ENCODE measurements at regions not wholly inside any gene's neighbourhood (a gene's known extent, or its start where the extent isn't known, plus 50 kb on each side); places are given as distances from the start of the nearest gene placed in this dataset.

DNA sequence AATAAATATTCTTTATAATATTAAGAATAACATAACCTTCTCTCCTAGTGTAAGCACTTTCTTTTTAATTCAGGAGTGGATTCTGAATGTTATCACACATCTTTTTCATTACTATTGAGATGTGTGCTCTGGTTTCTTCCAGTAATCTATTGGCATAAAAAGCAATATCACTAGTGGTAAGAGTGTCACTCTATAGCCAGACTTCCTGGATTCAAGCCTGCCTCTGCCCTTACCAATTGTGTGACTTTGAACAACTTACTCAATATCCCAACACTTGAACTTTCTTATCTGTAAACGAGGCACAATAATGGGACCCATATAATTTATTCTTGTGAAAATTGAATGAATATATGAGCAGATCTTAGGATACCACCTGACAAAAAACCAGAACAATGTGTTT is 71.0 kb downstream of the SEM1 start:
- no peak for DNase-seq

DNA sequence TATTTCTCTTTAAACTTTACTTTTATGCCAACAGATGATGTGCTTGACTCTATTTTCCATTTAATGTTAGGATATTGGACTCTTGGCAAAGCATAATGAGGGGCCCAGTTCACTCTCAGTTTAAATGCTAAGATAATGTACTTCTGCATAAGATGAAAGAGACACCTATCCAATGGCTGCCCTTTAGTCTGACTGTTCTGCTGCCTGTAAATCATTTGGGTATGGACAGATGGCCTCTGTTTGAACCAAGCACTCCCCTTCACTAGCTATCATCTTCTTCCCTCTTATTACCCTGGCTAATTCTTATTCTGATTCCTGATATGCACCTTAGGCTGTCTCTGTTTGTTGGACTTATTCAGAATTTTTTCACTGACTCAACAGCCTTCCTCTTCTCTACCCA is 72.1 kb downstream of the SEM1 start:
- no peak for DNase-seq

DNA sequence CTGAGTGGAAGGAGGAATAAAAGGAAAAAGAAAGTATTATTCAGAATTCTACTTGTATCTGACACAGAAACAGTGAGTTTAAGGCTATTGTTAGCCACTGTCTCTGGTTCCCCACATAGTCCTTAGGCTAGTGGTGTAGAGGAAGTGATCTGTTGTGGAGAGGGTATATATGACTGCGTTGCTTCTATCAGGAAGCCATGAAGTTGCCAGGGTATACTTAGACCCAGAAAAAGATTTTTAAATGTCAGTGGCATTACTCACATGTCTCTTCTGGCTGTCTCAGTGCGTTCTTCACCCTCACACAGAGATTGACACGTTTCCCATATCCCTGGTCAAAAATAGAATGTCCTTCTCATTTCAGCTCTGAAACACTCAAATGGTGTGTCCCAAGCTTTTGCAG is 72.7 kb downstream of the SEM1 start:
- no peak for DNase-seq

DNA sequence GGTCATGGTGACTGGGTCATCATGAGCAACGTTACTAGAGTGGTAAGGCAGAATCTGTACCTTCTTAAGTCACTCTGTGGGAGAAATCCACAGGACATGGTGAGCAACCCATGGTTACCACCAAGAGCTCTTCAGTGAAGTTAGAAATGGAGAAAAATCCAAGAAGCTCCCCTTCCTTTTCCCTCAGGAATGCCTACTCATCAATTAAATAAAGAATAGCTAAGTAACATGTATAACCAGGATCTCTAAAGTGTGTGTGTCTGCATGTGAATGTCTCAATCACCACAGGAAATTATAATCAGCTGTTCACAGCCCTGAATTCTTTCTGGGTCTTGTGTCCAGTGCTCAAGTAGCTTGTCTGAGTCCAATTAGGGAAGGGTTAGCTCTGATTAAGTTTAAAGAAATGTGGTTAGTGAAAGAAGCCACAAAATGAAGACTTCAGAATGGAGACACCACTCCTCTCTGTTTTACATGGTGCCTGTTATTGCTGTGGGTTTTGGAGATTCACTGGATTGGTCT is 73.2 kb downstream of the SEM1 start:
- no peak for DNase-seq

DNA sequence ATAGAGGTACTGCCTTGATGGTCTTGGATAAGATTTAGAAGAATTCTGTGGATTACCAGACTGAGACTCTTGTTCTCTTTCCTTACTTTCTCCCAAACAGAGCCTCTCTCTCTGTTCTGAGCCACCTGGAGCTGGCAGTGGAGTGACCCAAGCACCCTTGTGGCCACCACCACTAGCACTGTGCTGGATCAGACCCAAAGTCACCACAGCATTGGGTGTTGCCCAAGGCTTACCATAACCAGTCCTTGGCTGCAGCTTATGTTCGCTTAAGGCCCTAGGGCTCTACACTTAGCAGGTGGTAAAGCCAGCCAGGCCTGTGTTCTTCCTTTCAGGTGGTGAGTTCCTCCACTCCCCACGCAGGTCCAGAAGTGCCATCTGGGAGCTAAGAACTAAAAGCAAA is 79.8 kb downstream of the SEM1 start:
- no peak for DNase-seq

DNA sequence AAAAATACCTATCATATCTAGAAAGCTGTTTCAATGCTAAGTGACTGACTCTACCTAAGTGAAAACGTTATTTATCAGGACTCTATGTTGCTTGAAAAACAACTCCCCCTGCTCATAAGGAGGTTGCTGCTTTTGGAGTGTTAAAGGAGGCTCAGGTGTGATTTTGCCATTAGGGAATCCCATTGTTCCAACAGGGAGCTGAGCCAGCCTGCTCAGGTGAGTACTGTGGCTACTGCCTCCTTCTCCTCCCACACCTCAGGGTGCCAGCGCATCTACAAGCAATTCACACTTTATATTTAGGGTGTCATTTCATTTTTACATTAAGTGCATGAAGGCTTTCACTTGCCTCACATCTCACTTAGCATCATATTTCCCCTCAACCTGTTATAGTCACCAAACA is 84.7 kb downstream of the SEM1 start:
- no peak for DNase-seq

DNA sequence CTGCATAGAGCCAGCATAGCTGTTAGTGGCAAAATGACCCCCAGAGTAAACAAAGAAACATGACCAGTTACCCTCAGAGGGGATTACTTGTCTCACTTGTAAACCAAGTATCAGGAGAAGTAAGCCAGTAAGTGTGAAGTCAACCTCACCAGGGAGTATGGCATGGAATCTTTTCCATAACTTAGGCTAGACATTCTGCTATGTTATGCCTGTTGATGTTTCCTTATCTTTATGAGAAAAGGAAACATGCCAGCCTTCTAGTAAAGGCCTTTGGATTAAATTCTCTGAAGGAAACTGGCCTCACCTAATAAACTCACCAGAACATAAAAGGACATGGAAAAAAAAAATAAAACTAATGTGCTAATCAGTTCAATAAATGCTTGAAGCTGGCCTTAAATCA is 87.7 kb downstream of the SEM1 start:
- DNase-seq: no peak

DNA sequence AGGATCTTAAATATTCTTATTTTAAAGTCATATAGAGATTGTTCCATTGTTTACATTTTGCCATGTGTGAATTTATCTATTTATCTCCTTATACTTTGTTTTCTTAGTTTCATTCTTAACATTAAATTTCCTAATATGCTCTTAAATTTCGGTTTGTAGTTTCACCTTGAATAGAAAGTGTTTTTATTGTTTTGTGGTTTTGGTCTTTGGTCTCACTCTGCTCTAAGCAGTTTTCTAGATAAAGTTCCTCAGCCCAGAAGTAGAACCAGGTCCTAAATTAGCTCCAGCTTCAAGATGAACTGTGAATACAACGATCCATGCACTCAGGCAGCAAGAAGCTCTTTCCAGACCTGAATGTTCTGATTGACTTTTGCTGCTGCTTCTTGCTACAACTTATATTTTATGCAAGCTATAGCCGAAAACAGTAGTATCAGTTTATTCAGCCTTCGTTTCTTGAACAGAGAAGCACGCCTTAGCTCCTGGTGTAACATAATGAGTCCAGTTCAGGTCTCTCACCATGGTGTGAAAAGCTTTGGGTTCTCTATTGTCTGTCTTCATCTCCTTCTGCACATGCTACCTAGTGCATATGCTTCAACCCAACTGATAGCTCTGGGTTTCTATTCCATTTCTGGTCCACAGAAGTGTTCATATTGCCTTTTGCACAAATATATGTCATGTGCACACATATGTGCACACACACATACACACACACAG is 95.3 kb downstream of the SEM1 start:
- no peak for DNase-seq

DNA sequence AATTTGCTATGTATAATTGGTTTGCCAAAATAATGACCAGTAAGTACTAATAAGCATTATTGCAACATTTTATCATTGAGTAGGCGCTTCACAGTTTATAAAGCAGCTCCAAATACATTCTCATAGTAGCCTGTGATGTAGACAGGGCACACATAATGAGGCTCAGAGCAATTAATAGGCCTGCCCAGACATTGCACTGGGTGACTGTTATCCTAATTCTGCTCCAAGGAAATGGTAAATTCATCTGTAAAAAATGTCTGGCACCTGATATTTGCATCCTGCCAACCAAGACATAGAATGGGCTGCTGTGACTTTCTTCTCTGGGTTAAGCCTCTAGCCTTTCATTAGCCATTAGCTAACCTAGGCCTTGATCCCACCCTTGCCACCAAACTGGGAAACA is 97.6 kb downstream of the SEM1 start:
- no peak for DNase-seq

DNA sequence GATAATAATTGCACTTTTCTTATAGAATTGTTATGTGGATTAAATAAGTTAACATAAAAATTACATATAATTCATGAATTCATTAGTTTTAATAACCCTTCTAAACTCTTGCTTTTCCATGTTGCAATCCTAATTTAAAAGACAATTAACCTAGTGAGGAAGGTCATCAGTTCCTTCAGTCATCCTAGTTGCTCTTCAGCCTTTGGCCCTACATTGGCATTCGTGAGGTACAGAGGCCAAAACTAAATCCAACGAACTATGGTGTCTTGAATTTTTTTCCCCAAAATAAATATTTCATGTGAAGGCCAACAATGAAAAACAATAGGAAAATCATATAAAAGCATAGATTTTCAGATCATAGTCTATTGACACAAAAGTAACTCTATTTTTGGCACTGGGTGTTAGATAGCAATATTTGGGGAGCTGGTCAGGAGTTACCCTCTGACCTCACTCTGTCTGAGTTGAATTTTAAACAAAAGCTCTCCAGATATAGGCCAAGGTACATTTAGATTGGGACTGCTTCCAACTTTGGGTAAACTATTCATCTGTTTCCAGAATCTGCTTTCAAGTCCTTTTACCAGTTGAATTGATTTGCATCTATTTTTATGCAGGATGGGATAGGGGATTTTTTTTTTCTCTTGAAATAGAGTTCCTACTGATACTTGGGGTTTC is 104.5 kb downstream of the SEM1 start:
- no peak for DNase-seq

DNA sequence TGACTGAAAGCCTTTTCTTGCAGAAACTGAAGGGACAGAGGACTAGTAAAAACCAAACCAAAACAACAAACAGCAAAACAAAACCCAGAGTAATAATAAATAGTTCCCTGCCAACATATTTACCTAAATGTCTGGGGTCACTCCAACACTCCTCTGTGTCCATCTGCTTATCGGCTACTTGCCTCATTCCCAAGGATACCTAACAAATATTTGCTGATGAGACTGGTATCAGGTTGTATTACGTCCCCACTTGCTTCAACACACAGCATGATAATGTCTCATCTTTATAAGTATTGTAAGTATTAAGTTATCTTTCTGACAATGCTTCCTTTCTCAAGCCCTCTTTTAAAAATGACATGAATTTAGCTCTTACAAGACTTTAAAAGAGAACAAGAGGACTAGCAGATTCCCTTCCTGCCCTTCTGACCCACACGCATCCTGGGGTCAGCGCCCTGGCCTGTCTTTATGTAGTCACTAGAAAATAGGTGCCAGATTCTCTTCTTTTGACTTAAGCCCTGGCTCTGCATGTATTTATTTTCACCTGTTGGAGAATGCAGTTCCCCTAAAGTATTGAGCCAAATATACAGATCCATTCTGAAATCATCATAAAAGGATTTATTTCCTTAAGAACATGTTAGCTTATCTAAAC is 110.2 kb downstream of the SEM1 start:
- DNase-seq: peak in 1 of 2 experiments; percentile 25

DNA sequence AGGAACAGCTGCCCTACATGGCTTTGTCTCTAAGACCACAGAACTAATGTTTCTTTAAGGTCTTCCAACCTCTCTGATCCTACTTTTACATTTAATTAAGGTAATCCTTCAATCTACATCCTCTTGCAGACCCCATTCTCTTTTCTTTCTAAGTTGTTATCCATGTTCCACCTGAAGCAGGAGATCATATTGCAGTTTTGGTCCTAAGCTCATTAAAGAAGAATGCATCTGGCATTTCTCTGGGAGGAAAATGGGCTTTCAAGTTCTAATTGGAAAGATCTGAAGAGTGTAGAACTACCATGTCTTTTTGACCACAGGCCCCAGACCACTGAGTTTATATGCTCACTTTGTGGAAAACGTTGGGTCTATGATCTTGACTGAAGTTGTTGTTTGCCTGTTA is 111.2 kb downstream of the SEM1 start:
- no peak for DNase-seq

DNA sequence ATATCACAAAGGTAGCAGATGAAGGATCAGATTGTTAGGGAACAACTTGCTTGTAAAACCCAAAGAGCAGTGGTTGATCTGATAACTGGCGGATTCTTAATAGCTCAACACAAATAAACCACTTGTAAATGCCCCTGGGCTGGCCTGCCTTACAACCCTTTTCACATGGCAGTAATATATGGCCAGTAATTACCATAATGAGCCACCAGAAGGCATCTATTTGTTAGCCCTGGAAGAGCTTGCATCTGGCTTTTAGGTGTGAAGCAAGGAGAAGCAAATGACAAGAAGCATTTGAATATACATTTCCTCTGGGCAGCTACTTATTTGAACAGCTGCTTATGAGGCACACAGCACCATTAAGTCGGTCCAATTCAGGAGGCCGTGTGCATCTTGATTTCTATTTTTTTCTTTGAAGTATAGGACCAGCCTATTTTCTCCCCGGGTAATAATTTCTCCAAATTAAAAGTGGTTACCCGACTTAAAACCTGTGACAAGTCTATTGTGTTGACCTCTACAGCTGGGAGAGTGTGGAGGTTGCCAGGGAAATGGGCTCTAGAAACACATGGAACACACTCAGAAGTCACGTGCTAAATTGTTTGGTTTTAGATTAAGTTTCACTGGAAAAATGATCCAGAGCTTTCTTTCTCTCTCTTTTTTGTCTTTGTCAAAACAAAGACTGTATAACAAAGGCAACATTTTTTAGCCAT is 113.4 kb downstream of the SEM1 start:
- DNase-seq: peak; percentile 99 to 100

DNA sequence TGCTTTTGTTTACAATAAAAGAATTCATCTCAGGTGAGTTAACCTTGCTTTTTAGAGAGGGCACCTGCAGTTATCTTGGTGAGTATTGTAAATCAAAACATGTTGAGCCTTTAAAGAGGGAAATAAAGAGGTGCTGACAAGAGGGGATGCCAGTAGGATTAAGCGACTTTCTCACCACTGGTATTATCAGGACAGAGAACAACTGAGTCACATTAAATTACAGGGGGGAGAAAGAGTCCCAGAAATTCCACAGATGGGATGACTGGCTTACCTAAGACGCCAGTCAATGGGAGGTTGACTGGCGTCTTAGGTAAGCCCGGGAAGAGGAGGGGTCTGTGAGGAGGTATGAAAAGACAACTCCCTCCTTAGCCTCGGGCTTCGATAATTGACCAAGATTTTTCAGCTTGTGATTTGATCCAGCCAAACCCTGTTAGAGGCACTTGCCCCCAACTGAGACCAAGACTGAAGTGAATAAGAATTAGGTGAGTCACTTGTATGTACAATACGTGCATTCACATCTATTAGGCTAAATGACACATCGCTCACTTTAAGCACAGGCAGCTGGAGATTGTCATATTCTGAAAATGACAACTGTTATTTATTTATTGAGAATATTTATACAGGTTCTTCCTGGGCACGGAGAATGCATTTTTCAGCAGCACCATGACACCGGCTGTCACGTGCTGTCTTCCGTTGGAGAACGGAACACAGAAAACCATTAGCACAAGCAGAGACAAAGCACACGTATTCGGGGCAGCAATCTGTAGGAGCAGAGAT is 117.6 kb downstream of the SEM1 start:
- DNase-seq: peak; percentile 65 to 87

DNA sequence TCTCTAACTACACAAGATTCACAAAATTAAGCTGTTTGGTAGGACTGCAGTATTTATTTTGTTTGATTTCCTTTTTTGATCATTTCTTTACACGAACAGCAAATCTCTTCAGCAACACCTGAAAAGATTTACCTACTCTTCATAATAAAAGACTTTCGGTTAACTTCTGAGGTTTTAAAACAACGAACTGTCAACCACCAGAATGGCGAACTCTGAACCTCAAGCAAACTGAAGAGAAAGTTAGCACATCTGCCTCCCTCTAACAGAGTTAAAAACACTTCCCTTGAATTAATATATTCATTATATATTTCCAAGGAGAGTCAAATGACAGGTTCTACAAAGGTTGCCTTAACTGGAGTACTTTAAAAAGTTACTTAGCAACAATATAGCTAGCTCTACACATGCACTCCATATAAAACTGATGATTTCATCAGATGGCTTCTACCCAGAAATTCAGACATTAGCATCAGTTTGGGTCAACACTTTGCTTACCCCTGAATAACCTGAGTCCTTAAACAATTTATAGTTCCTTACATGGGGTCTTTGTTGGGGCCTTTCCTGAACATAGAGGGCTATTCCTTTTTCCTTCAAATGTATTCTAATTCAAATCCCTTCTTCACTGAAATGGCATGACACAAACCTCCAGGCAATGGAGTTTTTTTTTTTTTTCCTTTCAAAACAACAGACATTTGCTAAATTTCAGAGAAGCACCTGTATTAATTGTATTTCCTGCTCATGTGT is 118.3 kb downstream of the SEM1 start:
- peak in 1 of 2 experiments; percentile 57 for DNase-seq

DNA sequence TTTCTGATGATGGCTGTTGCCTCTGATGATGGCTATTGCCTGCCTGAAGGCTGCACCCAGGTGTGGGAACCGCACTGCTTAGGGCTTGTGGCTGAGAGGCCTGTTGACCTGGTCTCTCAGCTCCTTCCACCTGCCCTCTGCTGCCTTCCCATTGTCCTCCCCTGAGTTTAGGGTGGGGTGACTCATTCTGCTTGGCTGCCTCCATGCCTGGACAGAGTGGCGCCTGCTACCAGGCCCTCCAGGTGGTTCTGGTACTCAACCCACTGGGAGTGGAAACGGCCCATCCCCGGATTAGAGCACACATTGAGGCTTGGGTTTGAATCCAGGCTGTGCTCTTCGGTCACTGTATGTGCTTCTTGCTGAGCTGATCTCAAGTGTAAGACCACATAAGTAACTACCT is 120.6 kb downstream of the SEM1 start:
- peak in 1 of 2 experiments; percentile 75 for DNase-seq

DNA sequence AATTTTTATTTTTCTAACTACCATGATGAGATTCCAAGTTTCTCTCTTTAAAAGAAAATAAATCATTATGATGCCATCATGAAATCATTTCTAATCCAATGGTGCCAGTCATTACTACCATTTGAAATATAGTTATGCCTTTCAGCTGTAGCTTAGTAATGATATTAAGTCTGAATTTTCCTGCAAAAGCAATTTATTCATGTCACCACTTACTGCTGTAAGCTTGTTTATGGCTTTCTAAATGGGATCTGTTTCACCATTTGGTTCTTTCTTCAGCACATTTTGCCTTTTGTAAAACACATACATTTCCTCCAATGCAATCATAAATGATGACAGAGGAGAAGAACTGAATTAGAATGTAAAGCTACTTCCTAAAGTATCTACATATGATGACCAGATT is 130.5 kb downstream of the SEM1 start:
- DNase-seq: no peak

DNA sequence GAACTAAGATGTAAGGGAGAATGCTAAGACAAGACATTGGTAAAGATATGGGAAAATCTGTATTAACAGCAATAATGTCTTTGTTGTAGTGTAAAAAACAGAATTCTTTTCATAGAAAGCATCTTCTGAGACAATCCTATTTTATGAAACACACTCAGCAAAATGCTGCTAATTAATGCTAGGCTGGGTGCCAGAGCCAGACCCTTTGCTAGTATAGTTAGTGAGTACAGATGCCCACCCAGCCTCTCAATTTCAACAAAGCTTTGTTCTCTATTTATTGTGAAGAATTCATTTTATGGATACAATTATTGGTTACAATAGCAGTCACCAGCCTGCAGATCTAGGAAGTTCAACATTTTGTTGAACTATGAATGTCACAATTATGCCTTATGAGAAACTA is 131.0 kb downstream of the SEM1 start:
- DNase-seq: peak in 1 of 2 experiments; percentile 28

DNA sequence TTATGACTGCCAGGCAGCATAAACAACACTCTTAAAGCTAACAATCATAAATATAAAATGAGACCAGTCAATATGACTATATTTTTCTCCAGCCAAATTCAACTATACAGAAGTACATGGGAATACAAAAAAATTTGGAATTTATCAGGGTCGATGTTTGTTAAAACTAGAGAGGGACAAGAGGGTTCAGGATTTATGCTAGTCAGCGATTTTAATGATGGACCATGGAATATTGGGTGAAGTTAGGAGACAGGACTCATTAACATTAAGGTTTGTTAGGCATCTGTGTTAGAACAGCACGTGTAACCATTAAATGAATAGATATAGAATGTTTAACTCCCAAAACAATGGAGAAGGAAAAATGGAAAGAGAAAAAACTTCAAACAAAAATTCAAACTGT is 146.2 kb downstream of the SEM1 start:
- DNase-seq: no peak

DNA sequence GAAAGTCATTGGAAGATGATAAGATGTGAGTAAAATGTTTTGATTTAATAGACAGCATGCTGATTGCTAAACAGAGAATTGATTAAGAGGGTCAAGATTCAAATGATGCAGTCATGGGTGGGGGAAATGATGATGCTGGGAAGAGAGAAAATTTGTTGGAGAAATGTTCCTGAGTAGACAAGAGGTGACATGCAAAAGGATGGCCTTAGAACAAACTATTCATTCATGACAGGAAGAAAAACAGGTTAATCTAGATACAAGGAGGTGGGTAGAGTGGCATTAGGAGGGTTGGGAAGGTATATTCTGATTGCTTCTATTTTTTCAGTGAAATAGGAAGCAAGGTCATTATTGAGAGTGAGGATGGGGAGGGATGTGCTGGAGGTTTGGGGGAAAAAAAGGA is 146.7 kb downstream of the SEM1 start:
- DNase-seq: no peak

DNA sequence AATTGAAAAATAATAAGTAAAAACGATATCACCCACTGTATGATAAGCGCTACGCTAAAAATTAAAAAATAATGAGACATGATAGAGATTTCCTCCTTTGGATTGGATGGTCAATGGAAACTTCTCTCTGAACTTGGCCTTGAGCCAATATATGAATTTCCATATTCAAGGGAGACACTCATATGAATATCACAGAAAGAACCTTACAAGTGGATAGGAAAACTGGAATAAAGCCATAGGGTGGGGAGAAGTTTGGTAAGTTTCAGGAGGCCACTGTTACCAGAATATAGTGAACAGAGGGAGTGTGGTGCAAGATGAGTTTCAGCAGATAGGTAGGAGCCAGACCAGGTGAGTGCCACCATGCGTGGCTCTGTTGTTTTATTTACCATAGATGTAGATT is 147.2 kb downstream of the SEM1 start:
- DNase-seq: no peak

DNA sequence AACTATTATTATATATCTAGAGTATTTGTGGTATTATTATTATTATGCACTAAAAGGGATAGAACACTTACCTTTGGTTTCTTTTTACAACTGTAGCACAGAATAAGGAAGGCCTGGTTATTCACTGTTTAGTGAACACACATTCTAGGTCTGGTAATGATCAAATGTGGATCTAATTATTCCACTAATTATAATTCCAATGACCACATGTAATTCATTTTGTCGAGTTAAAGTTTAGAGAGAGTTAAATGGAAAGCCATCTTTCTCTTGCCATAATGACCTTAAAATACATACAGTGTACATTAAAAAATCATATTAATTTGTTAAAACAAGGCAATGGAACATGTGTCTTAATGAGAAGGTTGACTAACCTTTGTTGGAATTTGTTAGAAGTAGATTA is 147.8 kb downstream of the SEM1 start:
- DNase-seq: no peak
